Suppressor macrophage treated with lipopolysaccharide for 1 hour (primary cell): ENCODE measurements at regions not wholly inside any gene's neighbourhood (a gene's known extent, or its start where the extent isn't known, plus 50 kb on each side); places are given as distances from the start of the nearest gene placed in this dataset.

Experiments used
- DNase-seq, 3 donors: peaks; one replicate each; pipeline ENCODE4 v3.0.0-alpha.2; 2020 to 2022

DNA sequence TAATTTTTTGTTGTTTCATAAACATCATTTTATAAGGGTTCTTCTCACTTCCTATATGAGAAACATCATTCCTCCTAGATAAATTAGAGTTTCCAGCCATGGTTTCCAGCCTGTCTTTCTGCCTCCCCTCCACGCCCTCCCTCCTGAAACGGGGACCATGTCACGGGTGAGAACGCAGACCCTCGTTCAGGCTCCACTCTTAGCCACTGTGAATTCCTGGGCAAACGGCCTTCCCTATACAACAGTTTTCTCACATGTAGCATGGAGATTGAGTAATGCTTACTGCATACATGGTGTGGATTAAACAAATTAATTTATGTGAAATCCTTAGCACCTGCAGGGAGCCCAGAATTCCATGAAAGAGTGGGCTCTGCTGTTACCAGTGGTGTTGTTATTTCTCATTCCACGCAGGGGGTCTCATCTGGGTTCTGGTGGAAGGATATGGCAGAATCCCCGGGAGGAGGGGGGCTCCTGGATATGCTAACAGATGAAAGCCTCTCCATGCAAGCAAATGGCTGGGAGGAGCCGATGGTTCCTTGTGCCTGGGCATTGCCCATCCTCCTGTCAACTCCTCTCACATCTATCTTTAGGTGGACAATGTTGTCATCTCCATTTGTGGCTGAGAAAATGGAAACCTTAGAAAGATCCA lies 54.0 kb upstream of the TWIST2 start:
- DNase-seq, result no peak

DNA sequence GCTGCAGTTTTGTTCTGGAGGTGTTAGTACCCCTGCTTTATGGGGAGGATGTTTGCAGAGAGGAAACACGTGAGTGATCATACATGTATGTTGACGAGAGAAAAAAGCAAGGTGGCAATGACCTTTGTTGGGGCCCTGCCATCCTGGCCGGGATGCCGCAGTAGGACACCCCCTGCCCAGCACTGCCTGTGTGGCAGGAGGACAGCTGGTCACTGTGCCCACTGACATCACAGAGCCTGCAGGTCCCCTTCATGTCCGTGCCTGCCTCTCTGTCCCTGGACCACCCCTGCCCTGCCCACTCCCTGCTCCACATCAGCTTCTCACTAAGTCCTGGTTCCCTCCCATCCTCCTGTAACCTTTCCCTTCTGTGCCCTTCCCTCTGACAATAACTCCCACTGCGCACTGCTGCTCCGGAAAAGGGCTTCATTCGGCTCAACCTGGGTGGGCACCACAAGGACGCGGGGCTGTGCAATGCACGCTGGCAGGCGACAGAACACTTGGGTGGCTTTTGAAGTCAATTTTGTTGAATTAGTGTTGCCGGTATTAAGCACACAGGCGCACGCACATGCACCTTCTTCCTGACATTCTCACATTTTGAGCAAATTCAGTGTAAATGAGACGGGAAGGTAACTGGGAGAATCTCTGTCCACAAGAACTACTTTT lies 51.5 kb upstream of the TWIST2 start:
- DNase-seq, result no peak

GRCh38 chr2:238797537-238797936 lies 50.3 kb upstream of the TWIST2 start:
- no peak for DNase-seq
